ENCODE measurements at regions not wholly inside any gene's neighbourhood (a gene's known extent, or its start where the extent isn't known, plus 50 kb on each side); places are given as distances from the start of the nearest gene placed in this dataset.

- TF ChIP-seq, protein P1, sequence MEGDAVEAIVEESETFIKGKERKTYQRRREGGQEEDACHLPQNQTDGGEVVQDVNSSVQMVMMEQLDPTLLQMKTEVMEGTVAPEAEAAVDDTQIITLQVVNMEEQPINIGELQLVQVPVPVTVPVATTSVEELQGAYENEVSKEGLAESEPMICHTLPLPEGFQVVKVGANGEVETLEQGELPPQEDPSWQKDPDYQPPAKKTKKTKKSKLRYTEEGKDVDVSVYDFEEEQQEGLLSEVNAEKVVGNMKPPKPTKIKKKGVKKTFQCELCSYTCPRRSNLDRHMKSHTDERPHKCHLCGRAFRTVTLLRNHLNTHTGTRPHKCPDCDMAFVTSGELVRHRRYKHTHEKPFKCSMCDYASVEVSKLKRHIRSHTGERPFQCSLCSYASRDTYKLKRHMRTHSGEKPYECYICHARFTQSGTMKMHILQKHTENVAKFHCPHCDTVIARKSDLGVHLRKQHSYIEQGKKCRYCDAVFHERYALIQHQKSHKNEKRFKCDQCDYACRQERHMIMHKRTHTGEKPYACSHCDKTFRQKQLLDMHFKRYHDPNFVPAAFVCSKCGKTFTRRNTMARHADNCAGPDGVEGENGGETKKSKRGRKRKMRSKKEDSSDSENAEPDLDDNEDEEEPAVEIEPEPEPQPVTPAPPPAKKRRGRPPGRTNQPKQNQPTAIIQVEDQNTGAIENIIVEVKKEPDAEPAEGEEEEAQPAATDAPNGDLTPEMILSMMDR (IDR thresholded peaks at IDR 0.05; ENCODE audit: borderline replicate concordance) = no peak
- Histone ChIP-seq H3K36me3 (no peaks in the 10 kb centered on the region), H3K4me3 (no peak overlapping the region), H3K9me3 (replicated peaks) (no peaks in the 10 kb centered on the region), H3K27me3 (ENCODE audit: low read depth) (peaks cover 71% of the 10 kb centered on the region), H3K27ac (replicated peaks) (no peak overlapping the region), H3K4me1 (no peaks in the 10 kb centered on the region)
- intact Hi-C loops (cut with micrococcal nuclease) = no loop called here
- no peak for DNase-seq
These were observed 133.4 kb downstream of the EVX1 start for GRCh38 chr7:27375958-27376357.

GRCh38 chr7:27377988-27378387 lies 135.4 kb downstream of the EVX1 start:
- Histone ChIP-seq H3K4me1 (no peaks in the 10 kb centered on the region), H3K27me3 (ENCODE audit: low read depth) (peaks cover 56% of the 10 kb centered on the region), H3K36me3 (no peaks in the 10 kb centered on the region), H3K27ac (replicated peaks) (no peak overlapping the region), H3K4me3 (no peak overlapping the region), H3K9me3 (replicated peaks) (no peaks in the 10 kb centered on the region)
- DNase-seq = no peak
- TF ChIP-seq, protein P1 (IDR thresholded peaks at IDR 0.05; ENCODE audit: borderline replicate concordance) = no peak
- intact Hi-C loops (cut with micrococcal nuclease) = no loop called here

GRCh38 chr7:27382307-27382706 lies 139.7 kb downstream of the EVX1 start:
- no peak for DNase-seq
- H3K4me1 ChIP-seq = no peaks in the 10 kb centered on the region
- H3K36me3 ChIP-seq = no peaks in the 10 kb centered on the region
- no peak overlapping the region for H3K4me3 ChIP-seq
- H3K9me3 ChIP-seq (replicated peaks) = no peaks in the 10 kb centered on the region
- no peak overlapping the region for H3K27ac ChIP-seq (replicated peaks)
- TF ChIP-seq, protein P1 (IDR thresholded peaks at IDR 0.05; ENCODE audit: borderline replicate concordance) = no peak
- intact Hi-C loops (cut with micrococcal nuclease) = no loop called here
- peaks cover 39% of the 10 kb centered on the region for H3K27me3 ChIP-seq (ENCODE audit: low read depth)

- Histone ChIP-seq H3K27ac (replicated peaks) (no peak overlapping the region), H3K4me1 (peaks cover 4% of the 10 kb centered on the region), H3K9me3 (replicated peaks) (no peaks in the 10 kb centered on the region), H3K4me3 (no peak overlapping the region), H3K36me3 (no peaks in the 10 kb centered on the region), H3K27me3 (ENCODE audit: low read depth) (peaks cover 42% of the 10 kb centered on the region)
- TF ChIP-seq, protein P1 (IDR thresholded peaks at IDR 0.05; ENCODE audit: borderline replicate concordance) = no peak
- intact Hi-C loops (cut with micrococcal nuclease) = no loop called here
- no peak for DNase-seq
These were observed 144.0 kb downstream of the EVX1 start for GRCh38 chr7:27386581-27386980.

- Histone ChIP-seq H3K27ac (replicated peaks) (no peak overlapping the region), H3K4me1 (peaks cover 4% of the 10 kb centered on the region), H3K9me3 (replicated peaks) (no peaks in the 10 kb centered on the region), H3K27me3 (ENCODE audit: low read depth) (peaks cover 42% of the 10 kb centered on the region), H3K36me3 (no peaks in the 10 kb centered on the region), H3K4me3 (no peak overlapping the region)
- TF ChIP-seq, protein P1 (IDR thresholded peaks at IDR 0.05; ENCODE audit: borderline replicate concordance) = no peak
- DNase-seq = no peak
- intact Hi-C loops (cut with micrococcal nuclease) = no loop called here
These were observed 145.3 kb downstream of the EVX1 start for GRCh38 chr7:27387864-27388263.

DNA sequence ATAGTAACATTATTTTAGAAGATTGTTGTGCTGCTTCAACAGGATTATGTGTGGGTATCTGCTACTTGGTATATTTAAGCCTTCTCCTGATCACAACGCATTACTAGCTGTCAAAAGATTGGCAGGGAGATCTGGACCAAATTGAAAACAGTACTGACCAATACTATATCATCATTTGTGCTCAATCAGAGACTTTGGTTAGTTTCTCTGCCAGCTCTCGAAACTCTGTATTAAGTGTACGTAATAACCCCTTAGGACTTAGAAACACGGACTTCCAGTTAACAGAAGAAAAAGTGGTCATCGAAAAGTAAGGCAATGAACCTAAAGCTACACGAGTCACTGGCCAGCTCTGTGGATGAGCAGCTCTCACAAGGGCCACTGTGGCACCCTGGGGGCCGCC lies 146.0 kb downstream of the EVX1 start:
- Histone ChIP-seq H3K4me3 (no peak overlapping the region), H3K9me3 (replicated peaks) (peaks cover 6% of the 10 kb centered on the region), H3K4me1 (peaks cover 4% of the 10 kb centered on the region), H3K27ac (replicated peaks) (peak overlapping the region; percentile 60), H3K27me3 (ENCODE audit: low read depth) (peaks cover 42% of the 10 kb centered on the region), H3K36me3 (no peaks in the 10 kb centered on the region)
- intact Hi-C loops (cut with micrococcal nuclease) = no loop called here
- no peak for DNase-seq
- TF ChIP-seq, protein P1 (IDR thresholded peaks at IDR 0.05; ENCODE audit: borderline replicate concordance) = no peak

Data from left ventricle myocardium inferior (tissue), 1 donor.